Tibial nerve (tissue), 4 donors: ENCODE measurements at regions not wholly inside any gene's neighbourhood (a gene's known extent, or its start where the extent isn't known, plus 50 kb on each side); places are given as distances from the start of the nearest gene placed in this dataset.

Experiments
- DNase-seq, 2 donors: peaks; one replicate each; pipeline ENCODE4 v3.0.0-alpha.2; 2019; ENCODE audit warnings: low spot score in 2 of 2
- H3K27ac ChIP-seq, 4 donors: fragments of 200-600 bp; sonication (generic) in 3 of 4; one replicate each; pipeline ENCODE4 v1.5.1; 2017 to 2019; ENCODE audit warnings: mild to moderate bottlenecking in 1 of 4
- H3K27me3 ChIP-seq, 2 donors: fragments of 200-600 bp; sonication (generic) in 1 of 2; one replicate each; pipeline versions ENCODE4 v1.5.1 to v1.6.0; 2017 to 2019
- H3K36me3 ChIP-seq, 3 donors: fragments of 200-600 bp; sonication (generic); one replicate each; pipeline ENCODE4 v1.5.1; 2018 to 2019
- H3K4me1 ChIP-seq, 4 donors: fragments of 200-600 bp; sonication (generic) in 3 of 4; one replicate each; pipeline ENCODE4 v1.5.1; 2017 to 2019
- H3K4me3 ChIP-seq, 4 donors: fragments of 200-600 bp; sonication (generic) in 3 of 4; one replicate each; pipeline ENCODE4 v1.5.1; 2017 to 2019; ENCODE audit warnings: mild to moderate bottlenecking in 1 of 4, moderate library complexity in 1 of 4
- H3K9me3 ChIP-seq, 4 donors: fragments of 200-600 bp; sonication (generic) in 3 of 4; one replicate each; pipeline ENCODE4 v1.5.1; 2017 to 2019
- CTCF ChIP-seq, 5 experiments: fragments of 200-600 bp in 3 of 5; fragments of 450-650 bp in 2 of 5; sonication (generic) in 3 of 5; IDR thresholded peaks; one replicate each; pipeline ENCODE4 v1.5.1; 2016 to 2019; ENCODE audit warnings: antibody characterized with exemption in 5 of 5, mild to moderate bottlenecking in 3 of 5, moderate library complexity in 2 of 5
- EP300 ChIP-seq, 2 donors: sonication (generic); formaldehyde crosslinking; IDR thresholded peaks; one replicate each; pipeline ENCODE4 v1.6.1; 2017; ENCODE audit warnings: antibody characterized with exemption in 2 of 2, mild to moderate bottlenecking in 1 of 2
- POLR2A ChIP-seq, 2 donors: fragments of 450-650 bp; IDR thresholded peaks; one replicate each; pipeline ENCODE4 v1.6.1; 2017; ENCODE audit warnings: antibody characterized with exemption in 2 of 2, mild to moderate bottlenecking in 2 of 2, moderate library complexity in 2 of 2
- WGBS, 2 donors: methylation state at CpG; one replicate each; pipeline ENCODE4 v1.1.5; 2018; 5-methylcytosine and 5-hydroxymethylcytosine counted together

GRCh38 chr1:166671627-166672026, 167.6 kb upstream of the POGK start:
- DNase-seq, result no peak
- TF ChIP-seq CTCF (IDR thresholded peaks at IDR 0.05) (no peak), EP300 (IDR thresholded peaks at IDR 0.05) (no peak), POLR2A (IDR thresholded peaks at IDR 0.05) (no peak)
- H3K4me1 ChIP-seq, result no peaks in the 10 kb centered on the region
- no peaks in the 10 kb centered on the region for H3K27me3 ChIP-seq
- H3K9me3 ChIP-seq, result no peaks in the 10 kb centered on the region
- WGBS, 2 donors, result 82 to 93% methylated on average over 3 of the region's 3 CpGs
- H3K36me3 ChIP-seq, result no peaks in the 10 kb centered on the region
- no peak overlapping the region for H3K4me3 ChIP-seq
- no peak overlapping the region for H3K27ac ChIP-seq

GRCh38 chr1:166673722-166674121, 165.6 kb upstream of the POGK start:
- Histone ChIP-seq H3K36me3 (no peaks in the 10 kb centered on the region), H3K27ac (no peak overlapping the region), H3K27me3 (no peaks in the 10 kb centered on the region), H3K9me3 (no peaks in the 10 kb centered on the region), H3K4me1 (no peaks in the 10 kb centered on the region), H3K4me3 (no peak overlapping the region)
- DNase-seq, result no peak
- no peak for TF ChIP-seq CTCF (IDR thresholded peaks at IDR 0.05)
- no peak for TF ChIP-seq EP300 (IDR thresholded peaks at IDR 0.05)
- TF ChIP-seq POLR2A (IDR thresholded peaks at IDR 0.05), result no peak
- 50 to 81% methylated on average over 2 of the region's 2 CpGs for WGBS, 2 donors

- no peak for DNase-seq
- no peaks in the 10 kb centered on the region for H3K9me3 ChIP-seq
- no peak overlapping the region for H3K4me3 ChIP-seq
- no peak for TF ChIP-seq POLR2A (IDR thresholded peaks at IDR 0.05)
- no peak for TF ChIP-seq EP300 (IDR thresholded peaks at IDR 0.05)
- no peak for TF ChIP-seq CTCF (IDR thresholded peaks at IDR 0.05)
- no peak overlapping the region for H3K27ac ChIP-seq
- 79 to 80% methylated on average over 5 of the region's 5 CpGs for WGBS, 2 donors
- H3K27me3 ChIP-seq, result no peaks in the 10 kb centered on the region
- H3K4me1 ChIP-seq, result no peaks in the 10 kb centered on the region
- H3K36me3 ChIP-seq, result no peaks in the 10 kb centered on the region
These were observed 164.1 kb upstream of the POGK start for GRCh38 chr1:166675213-166675612.

- no peak for TF ChIP-seq EP300 (IDR thresholded peaks at IDR 0.05)
- no peak for TF ChIP-seq CTCF (IDR thresholded peaks at IDR 0.05)
- TF ChIP-seq POLR2A (IDR thresholded peaks at IDR 0.05), result no peak
- no peaks in the 10 kb centered on the region for H3K27me3 ChIP-seq
- no peaks in the 10 kb centered on the region for H3K36me3 ChIP-seq
- no peaks in the 10 kb centered on the region for H3K4me1 ChIP-seq
- H3K9me3 ChIP-seq, result no peaks in the 10 kb centered on the region
- no peak overlapping the region for H3K4me3 ChIP-seq
- H3K27ac ChIP-seq, result no peak overlapping the region
- DNase-seq, result no peak
These were observed 162.3 kb upstream of the POGK start for GRCh38 chr1:166676981-166677380.

GRCh38 chr1:166679369-166679768, 159.9 kb upstream of the POGK start:
- DNase-seq, result no peak
- H3K4me1 ChIP-seq, result no peaks in the 10 kb centered on the region
- no peaks in the 10 kb centered on the region for H3K27me3 ChIP-seq
- no peaks in the 10 kb centered on the region for H3K9me3 ChIP-seq
- WGBS, 2 donors, result 82 to 88% methylated on average over 1 of the region's 1 CpG
- no peak overlapping the region for H3K4me3 ChIP-seq
- TF ChIP-seq POLR2A (IDR thresholded peaks at IDR 0.05) (no peak), EP300 (IDR thresholded peaks at IDR 0.05) (no peak), CTCF (IDR thresholded peaks at IDR 0.05) (no peak)
- no peaks in the 10 kb centered on the region for H3K36me3 ChIP-seq
- no peak overlapping the region for H3K27ac ChIP-seq
